Loucy (cell line): ENCODE measurements at regions not wholly inside any gene's neighbourhood (a gene's known extent, or its start where the extent isn't known, plus 50 kb on each side); places are given as distances from the start of the nearest gene placed in this dataset.

Source experiments
- EZH2phosphoT487 ChIP-seq: fragments of 200-600 bp; IDR thresholded peaks from 2 replicates; pipeline ENCODE4 v1.6.1; 2018; ENCODE audit warnings: antibody characterized with exemption, mild to moderate bottlenecking, moderate library complexity, borderline replicate concordance
- TF ChIP-seq, protein P1 (sequence below): fragments of 200-600 bp; sonication (generic); conservative IDR thresholded peaks from 2 replicates; pipeline ENCODE4 v1.5.1; 2014; ENCODE audit warnings: mild to moderate bottlenecking, antibody characterized with exemption, low read length

- TF ChIP-seq EZH2phosphoT487, result no peak
- TF ChIP-seq, protein P1, sequence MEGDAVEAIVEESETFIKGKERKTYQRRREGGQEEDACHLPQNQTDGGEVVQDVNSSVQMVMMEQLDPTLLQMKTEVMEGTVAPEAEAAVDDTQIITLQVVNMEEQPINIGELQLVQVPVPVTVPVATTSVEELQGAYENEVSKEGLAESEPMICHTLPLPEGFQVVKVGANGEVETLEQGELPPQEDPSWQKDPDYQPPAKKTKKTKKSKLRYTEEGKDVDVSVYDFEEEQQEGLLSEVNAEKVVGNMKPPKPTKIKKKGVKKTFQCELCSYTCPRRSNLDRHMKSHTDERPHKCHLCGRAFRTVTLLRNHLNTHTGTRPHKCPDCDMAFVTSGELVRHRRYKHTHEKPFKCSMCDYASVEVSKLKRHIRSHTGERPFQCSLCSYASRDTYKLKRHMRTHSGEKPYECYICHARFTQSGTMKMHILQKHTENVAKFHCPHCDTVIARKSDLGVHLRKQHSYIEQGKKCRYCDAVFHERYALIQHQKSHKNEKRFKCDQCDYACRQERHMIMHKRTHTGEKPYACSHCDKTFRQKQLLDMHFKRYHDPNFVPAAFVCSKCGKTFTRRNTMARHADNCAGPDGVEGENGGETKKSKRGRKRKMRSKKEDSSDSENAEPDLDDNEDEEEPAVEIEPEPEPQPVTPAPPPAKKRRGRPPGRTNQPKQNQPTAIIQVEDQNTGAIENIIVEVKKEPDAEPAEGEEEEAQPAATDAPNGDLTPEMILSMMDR, result no peak
Measured at GRCh38 chr3:48086705-48087104, 70.5 kb upstream of the MAP4 start.
